CD4-positive, alpha-beta T cell treated with Interferon alpha-2 for 1 hour (primary cell): ENCODE measurements at regions not wholly inside any gene's neighbourhood (a gene's known extent, or its start where the extent isn't known, plus 50 kb on each side); places are given as distances from the start of the nearest gene placed in this dataset.

Experiments used
- DNase-seq, 2 donors: peaks; one replicate each; pipeline ENCODE4 v3.0.0-alpha.2; 2020 to 2022

- DNase-seq = no peak
Observed at GRCh38 chr16:6345090-6345489, 987.6 kb upstream of the RBFOX1 start.

GRCh38 chr16:6343157-6343556 is 989.5 kb upstream of the RBFOX1 start:
- no peak for DNase-seq

GRCh38 chr16:6341981-6342380 is 990.7 kb upstream of the RBFOX1 start:
- no peak for DNase-seq

- no peak for DNase-seq
Observed at GRCh38 chr16:6335072-6335471, 997.6 kb upstream of the RBFOX1 start.

- DNase-seq = no peak
Observed at GRCh38 chr16:6331770-6332169, 1000.9 kb upstream of the RBFOX1 start.

GRCh38 chr16:6317934-6318333 is 1014.7 kb upstream of the RBFOX1 start:
- no peak for DNase-seq

- no peak for DNase-seq
Observed at GRCh38 chr16:6309271-6309670, 1023.4 kb upstream of the RBFOX1 start.

GRCh38 chr16:6308176-6308575 is 1024.5 kb upstream of the RBFOX1 start:
- DNase-seq = no peak

GRCh38 chr16:6300523-6300922 is 1032.1 kb upstream of the RBFOX1 start:
- no peak for DNase-seq

GRCh38 chr16:6297666-6298410 is 1034.8 kb upstream of the RBFOX1 start:
- no peak for DNase-seq

GRCh38 chr16:6286176-6286575 is 1046.5 kb upstream of the RBFOX1 start:
- DNase-seq = no peak

GRCh38 chr16:6284731-6285130 is 1047.9 kb upstream of the RBFOX1 start:
- DNase-seq = no peak

GRCh38 chr16:6281994-6282393 is 1050.7 kb upstream of the RBFOX1 start:
- DNase-seq = no peak

- DNase-seq = no peak
Observed at GRCh38 chr16:6281274-6281673, 1051.4 kb upstream of the RBFOX1 start.

GRCh38 chr16:6280055-6280454 is 1052.6 kb upstream of the RBFOX1 start:
- no peak for DNase-seq

- DNase-seq = no peak
Observed at GRCh38 chr16:6279286-6279685, 1053.4 kb upstream of the RBFOX1 start.

GRCh38 chr16:6274351-6274750 is 1058.3 kb upstream of the RBFOX1 start:
- DNase-seq = no peak

- no peak for DNase-seq
Observed at GRCh38 chr16:6267682-6268081, 1065.0 kb upstream of the RBFOX1 start.

- DNase-seq = no peak
Observed at GRCh38 chr16:6266703-6267102, 1065.9 kb upstream of the RBFOX1 start.

- DNase-seq = no peak
Observed at GRCh38 chr16:6265968-6266367, 1066.7 kb upstream of the RBFOX1 start.

- DNase-seq = no peak
Observed at GRCh38 chr16:6258056-6258455, 1074.6 kb upstream of the RBFOX1 start.

GRCh38 chr16:6252541-6252940 is 1080.1 kb upstream of the RBFOX1 start:
- no peak for DNase-seq

- no peak for DNase-seq
Observed at GRCh38 chr16:6250511-6250910, 1082.1 kb upstream of the RBFOX1 start.

GRCh38 chr16:6249863-6250262 is 1082.8 kb upstream of the RBFOX1 start:
- DNase-seq = no peak

- no peak for DNase-seq
Observed at GRCh38 chr16:6248199-6248598, 1084.4 kb upstream of the RBFOX1 start.
